ENCODE measurements at regions not wholly inside any gene's neighbourhood (a gene's known extent, or its start where the extent isn't known, plus 50 kb on each side); places are given as distances from the start of the nearest gene placed in this dataset.

- ChIA-PET CTCF (ENCODE audit: partially characterized antibody) (no interaction called here), POLR2A (ENCODE audit: partially characterized antibody) (interaction anchor here (0.6 kb wide), 1 partner anchor 33 kb away, joined by 3 read pairs; no protein-coding TSS in a partner anchor)
- TF ChIP-seq PHF8 (conservative IDR thresholded peaks at IDR 0.05; ENCODE audit: low read depth, low read length) = no peak
- no peak for TF ChIP-seq SUZ12 (IDR thresholded peaks at IDR 0.05; ENCODE audit: low read length)
- TF ChIP-seq JUND (IDR thresholded peaks at IDR 0.05; ENCODE audit: low read length) = no peak
- TF ChIP-seq RBBP5 (IDR thresholded peaks at IDR 0.05; ENCODE audit: borderline replicate concordance, low read depth, low read length) = no peak
- TF ChIP-seq BRCA1 (IDR thresholded peaks at IDR 0.05; ENCODE audit: low read depth, low read length) = no peak
- no peak for TF ChIP-seq CBX8 (IDR thresholded peaks at IDR 0.05; ENCODE audit: borderline replicate concordance, low read depth, low read length)
- no peak for TF ChIP-seq E2F6 (IDR thresholded peaks at IDR 0.05)
- TF ChIP-seq SIRT6 (IDR thresholded peaks at IDR 0.05; ENCODE audit: low read length) = no peak
- TF ChIP-seq ATF3 (IDR thresholded peaks at IDR 0.05; ENCODE audit: insufficient read depth, low read depth, low read length) = no peak
- no peak for TF ChIP-seq SP1 (IDR thresholded peaks at IDR 0.05; ENCODE audit: low read depth, low read length)
Observed at GRCh38 chr6:71226151-71226550, 62.5 kb upstream of the OGFRL1 start.

More at GRCh38 chr6:71226151-71226550, 62.5 kb upstream of the OGFRL1 start:
- H3K4me2 ChIP-seq (ENCODE audit: insufficient read depth in 1 of 2, low read depth in 2 of 2, low read length in 2 of 2) = no peak overlapping the region
- H3K9ac ChIP-seq (replicated peaks in 1 of 4; ENCODE audit: extremely low read depth in 1 of 4, low read depth in 3 of 4, low read length in 3 of 4) = no peak overlapping the region
- no peaks in the 10 kb centered on the region for H3K9me3 ChIP-seq (ENCODE audit: insufficient read depth in 2 of 2, low read depth in 1 of 2, low read length in 1 of 2)
- no peak overlapping the region for H3K14ac ChIP-seq (ENCODE audit: insufficient read length)
- no peak overlapping the region for H2AFZ ChIP-seq (ENCODE audit: low read length)
- H3K79me2 ChIP-seq (ENCODE audit: control insufficient read depth in 1 of 2, insufficient read depth in 2 of 2, low read length in 2 of 2) = no peaks in the 10 kb centered on the region
- H3K4ac ChIP-seq (replicated peaks; ENCODE audit: insufficient read length, low read depth, low read length) = no peak overlapping the region
- no peaks in the 10 kb centered on the region for H3K79me1 ChIP-seq (ENCODE audit: low read depth, low read length)
- H3K27me3 ChIP-seq (replicated peaks in 1 of 4; ENCODE audit: control insufficient read depth in 3 of 4, extremely low read depth in 1 of 4, insufficient read depth in 3 of 4, low read length in 3 of 4) = no peaks in the 10 kb centered on the region
- no peak overlapping the region for H4K5ac ChIP-seq (ENCODE audit: insufficient read length, low read depth, low read length)
- WGBS, 2 experiments (ENCODE audit: extremely low coverage in 1 of 2, insufficient coverage in 1 of 2, insufficient read length in 1 of 2, insufficient replicate concordance in 2 of 2, low coverage in 1 of 2, low lambda C conversion rate in 2 of 2, missing lambda C conversion rate in 1 of 2) = 94% methylated on average over 1 of the region's 1 CpG; no CpG with 5 or more reads in 1 of the 2 experiments
- H2BK120ac ChIP-seq (replicated peaks; ENCODE audit: low read depth, low read length) = no peak overlapping the region
- no peak overlapping the region for H2BK15ac ChIP-seq (ENCODE audit: low read length)
- H3K23ac ChIP-seq (ENCODE audit: insufficient read length) = no peak overlapping the region
- H3K18ac ChIP-seq (ENCODE audit: extremely low read depth, low read length) = no peak overlapping the region
- H3K23me2 ChIP-seq (ENCODE audit: low read depth, low read length) = no peaks in the 10 kb centered on the region
- no peak overlapping the region for H2BK5ac ChIP-seq (ENCODE audit: low read depth, low read length)
- no peak overlapping the region for H4K91ac ChIP-seq (replicated peaks; ENCODE audit: insufficient read length, low read length)
- no peak overlapping the region for H3K4me3 ChIP-seq (ENCODE audit: extremely low read depth in 1 of 4, insufficient read depth in 2 of 4, low read depth in 3 of 4, low read length in 4 of 4)
- H2BK12ac ChIP-seq (ENCODE audit: low read depth, low read length) = no peak overlapping the region
- no peak overlapping the region for H4K8ac ChIP-seq (ENCODE audit: extremely low read depth, insufficient read depth, low read length)
- no peak overlapping the region for H2AK5ac ChIP-seq (ENCODE audit: low read depth, low read length)
- H3K27ac ChIP-seq (ENCODE audit: low read depth, low read length) = no peak overlapping the region
- no peaks in the 10 kb centered on the region for H3K36me3 ChIP-seq (ENCODE audit: control insufficient read depth in 2 of 4, insufficient read depth in 4 of 4, low read length in 3 of 4)
- H3K4me1 ChIP-seq (replicated peaks in 1 of 4; ENCODE audit: control insufficient read depth in 3 of 4, insufficient read depth in 4 of 4, low read length in 3 of 4) = no peaks in the 10 kb centered on the region
- FAIRE-seq (no peak), DNase-seq (ENCODE audit: low read depth in 1 of 2, low spot score in 2 of 2) (no peak)
- no peaks in the 10 kb centered on the region for H4K20me1 ChIP-seq (replicated peaks in 1 of 2; ENCODE audit: control insufficient read depth in 1 of 2, insufficient read depth in 2 of 2, low read length in 2 of 2)
- no peak overlapping the region for H2BK20ac ChIP-seq (ENCODE audit: low read length)
- H3K56ac ChIP-seq (replicated peaks; ENCODE audit: insufficient read length, low read depth, low read length) = no peak overlapping the region
